HEK293 (cell line): ENCODE measurements at regions not wholly inside any gene's neighbourhood (a gene's known extent, or its start where the extent isn't known, plus 50 kb on each side); places are given as distances from the start of the nearest gene placed in this dataset.

ENCODE experiments used
- REST ChIP-seq: fragments of 450-650 bp; formaldehyde crosslinking; IDR thresholded peaks from 2 replicates; pipeline ENCODE4 v1.5.1; 2016; ENCODE audit warnings: missing biosample characterization, missing genetic modification characterization
- YY1 ChIP-seq: fragments of 450-650 bp; formaldehyde crosslinking; IDR thresholded peaks from 2 replicates; pipeline ENCODE4 v1.5.1; 2018; ENCODE audit warnings: missing biosample characterization, missing genetic modification characterization
- ZNF146 ChIP-seq: fragments of 450-650 bp; formaldehyde crosslinking; IDR thresholded peaks from 2 replicates; pipeline ENCODE4 v1.5.1; 2016; ENCODE audit warnings: missing biosample characterization, missing genetic modification characterization
- ZNF24 ChIP-seq: fragments of 450-650 bp; formaldehyde crosslinking; IDR thresholded peaks from 2 replicates; pipeline ENCODE4 v1.5.1; 2016; ENCODE audit warnings: missing biosample characterization, missing genetic modification characterization
- ZNF302 ChIP-seq: fragments of 450-650 bp; formaldehyde crosslinking; IDR thresholded peaks from 2 replicates; pipeline ENCODE4 v1.5.1; 2016; ENCODE audit warnings: missing biosample characterization, missing genetic modification characterization, low read depth
- ZNF354C ChIP-seq: fragments of 450-650 bp; formaldehyde crosslinking; IDR thresholded peaks from 2 replicates; pipeline ENCODE4 v1.5.1; 2016; ENCODE audit warnings: missing biosample characterization, missing genetic modification characterization, low read depth, borderline replicate concordance
- ZNF404 ChIP-seq: fragments of 450-650 bp; formaldehyde crosslinking; IDR thresholded peaks from 2 replicates; pipeline ENCODE4 v1.5.1; 2017; ENCODE audit warnings: missing biosample characterization, missing genetic modification characterization
- ZNF600 ChIP-seq: fragments of 450-650 bp; formaldehyde crosslinking; IDR thresholded peaks from 2 replicates; pipeline ENCODE4 v1.5.1; 2016; ENCODE audit warnings: missing biosample characterization, missing genetic modification characterization
- ZSCAN5A ChIP-seq: fragments of 450-650 bp; formaldehyde crosslinking; IDR thresholded peaks from 2 replicates; pipeline ENCODE4 v1.5.1; 2016; ENCODE audit warnings: missing biosample characterization, missing genetic modification characterization
- TF ChIP-seq, protein P1 (sequence below): fragments of 450-650 bp; formaldehyde crosslinking; IDR thresholded peaks from 2 replicates; pipeline ENCODE4 v1.5.1; 2016; ENCODE audit warnings: missing biosample characterization, missing genetic modification characterization
- TF ChIP-seq, protein P2 (sequence below): fragments of 450-650 bp; formaldehyde crosslinking; IDR thresholded peaks from 2 replicates; pipeline ENCODE4 v1.5.1; 2016; ENCODE audit warnings: missing biosample characterization, missing genetic modification characterization

DNA sequence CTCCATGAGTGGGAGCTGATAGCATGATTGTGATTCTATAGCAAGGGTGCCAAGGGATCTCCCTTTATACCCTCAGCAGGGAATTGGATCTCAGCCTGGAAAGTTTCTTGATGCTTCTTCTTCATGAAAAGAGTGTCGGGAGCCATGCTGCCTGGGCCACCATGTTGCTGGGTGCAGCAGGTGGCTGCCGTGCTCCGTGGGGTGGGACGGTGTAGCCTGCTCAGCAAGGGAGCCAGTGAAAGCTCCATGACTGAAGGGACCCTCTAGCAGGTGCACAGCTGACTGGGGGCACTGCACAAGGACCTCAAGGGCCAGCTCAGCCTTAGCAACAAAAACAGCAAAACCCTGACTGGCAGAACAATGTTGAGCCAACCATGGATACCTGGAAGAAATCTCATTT, 368.9 kb upstream of the HS6ST1 start:
- TF ChIP-seq, protein P1, sequence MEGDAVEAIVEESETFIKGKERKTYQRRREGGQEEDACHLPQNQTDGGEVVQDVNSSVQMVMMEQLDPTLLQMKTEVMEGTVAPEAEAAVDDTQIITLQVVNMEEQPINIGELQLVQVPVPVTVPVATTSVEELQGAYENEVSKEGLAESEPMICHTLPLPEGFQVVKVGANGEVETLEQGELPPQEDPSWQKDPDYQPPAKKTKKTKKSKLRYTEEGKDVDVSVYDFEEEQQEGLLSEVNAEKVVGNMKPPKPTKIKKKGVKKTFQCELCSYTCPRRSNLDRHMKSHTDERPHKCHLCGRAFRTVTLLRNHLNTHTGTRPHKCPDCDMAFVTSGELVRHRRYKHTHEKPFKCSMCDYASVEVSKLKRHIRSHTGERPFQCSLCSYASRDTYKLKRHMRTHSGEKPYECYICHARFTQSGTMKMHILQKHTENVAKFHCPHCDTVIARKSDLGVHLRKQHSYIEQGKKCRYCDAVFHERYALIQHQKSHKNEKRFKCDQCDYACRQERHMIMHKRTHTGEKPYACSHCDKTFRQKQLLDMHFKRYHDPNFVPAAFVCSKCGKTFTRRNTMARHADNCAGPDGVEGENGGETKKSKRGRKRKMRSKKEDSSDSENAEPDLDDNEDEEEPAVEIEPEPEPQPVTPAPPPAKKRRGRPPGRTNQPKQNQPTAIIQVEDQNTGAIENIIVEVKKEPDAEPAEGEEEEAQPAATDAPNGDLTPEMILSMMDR: no peak
- TF ChIP-seq ZNF354C (tag by site-specific recombination): no peak
- TF ChIP-seq ZNF146 (tag by site-specific recombination): no peak
- TF ChIP-seq REST (tag by site-specific recombination): no peak
- no peak for TF ChIP-seq YY1
- no peak for TF ChIP-seq ZNF24 (tag by site-specific recombination)
- no peak for TF ChIP-seq ZSCAN5A
- TF ChIP-seq ZNF600 (tag by site-specific recombination): no peak
- TF ChIP-seq, protein P2, sequence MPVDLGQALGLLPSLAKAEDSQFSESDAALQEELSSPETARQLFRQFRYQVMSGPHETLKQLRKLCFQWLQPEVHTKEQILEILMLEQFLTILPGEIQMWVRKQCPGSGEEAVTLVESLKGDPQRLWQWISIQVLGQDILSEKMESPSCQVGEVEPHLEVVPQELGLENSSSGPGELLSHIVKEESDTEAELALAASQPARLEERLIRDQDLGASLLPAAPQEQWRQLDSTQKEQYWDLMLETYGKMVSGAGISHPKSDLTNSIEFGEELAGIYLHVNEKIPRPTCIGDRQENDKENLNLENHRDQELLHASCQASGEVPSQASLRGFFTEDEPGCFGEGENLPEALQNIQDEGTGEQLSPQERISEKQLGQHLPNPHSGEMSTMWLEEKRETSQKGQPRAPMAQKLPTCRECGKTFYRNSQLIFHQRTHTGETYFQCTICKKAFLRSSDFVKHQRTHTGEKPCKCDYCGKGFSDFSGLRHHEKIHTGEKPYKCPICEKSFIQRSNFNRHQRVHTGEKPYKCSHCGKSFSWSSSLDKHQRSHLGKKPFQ: no peak
- no peak for TF ChIP-seq ZNF404 (tag by site-specific recombination)
- no peak for TF ChIP-seq ZNF302 (tag by site-specific recombination)
